ENCODE measurements at regions not wholly inside any gene's neighbourhood (a gene's known extent, or its start where the extent isn't known, plus 50 kb on each side); places are given as distances from the start of the nearest gene placed in this dataset.

GRCh38 chr13:91193358-91193757, 154.1 kb upstream of the MIR17HG start:
- DNase-seq (ENCODE audit: low read depth, low spot score): no peak
- H3K4me3 ChIP-seq (ENCODE audit: low read length): no peak overlapping the region

GRCh38 chr13:91195789-91196188, 151.7 kb upstream of the MIR17HG start:
- no peak for DNase-seq (ENCODE audit: low read depth, low spot score)

GRCh38 chr13:91196958-91197357, 150.5 kb upstream of the MIR17HG start:
- DNase-seq (ENCODE audit: low read depth, low spot score): no peak
- no peak overlapping the region for H3K4me3 ChIP-seq (ENCODE audit: low read length)

More at GRCh38 chr13:91195789-91196188, 151.7 kb upstream of the MIR17HG start:
- no peak overlapping the region for H3K4me3 ChIP-seq (ENCODE audit: low read length)

GRCh38 chr13:91199866-91200265, 147.6 kb upstream of the MIR17HG start:
- no peak for DNase-seq (ENCODE audit: low read depth, low spot score)
- no peak overlapping the region for H3K4me3 ChIP-seq (ENCODE audit: low read length)

GRCh38 chr13:91200486-91200885, 147.0 kb upstream of the MIR17HG start:
- DNase-seq (ENCODE audit: low read depth, low spot score): no peak
- no peak overlapping the region for H3K4me3 ChIP-seq (ENCODE audit: low read length)

- no peak overlapping the region for H3K4me3 ChIP-seq (ENCODE audit: low read length)
- DNase-seq (ENCODE audit: low read depth, low spot score): no peak
Measured at GRCh38 chr13:91203430-91203829, 144.1 kb upstream of the MIR17HG start.

GRCh38 chr13:91207261-91207660, 140.2 kb upstream of the MIR17HG start:
- no peak for DNase-seq (ENCODE audit: low read depth, low spot score)
- H3K4me3 ChIP-seq (ENCODE audit: low read length): no peak overlapping the region

- no peak overlapping the region for H3K4me3 ChIP-seq (ENCODE audit: low read length)
- DNase-seq (ENCODE audit: low read depth, low spot score): no peak
Measured at GRCh38 chr13:91211510-91211909, 136.0 kb upstream of the MIR17HG start.

GRCh38 chr13:91212231-91212630, 135.3 kb upstream of the MIR17HG start:
- H3K4me3 ChIP-seq (ENCODE audit: low read length): no peak overlapping the region
- DNase-seq (ENCODE audit: low read depth, low spot score): peak; percentile 3

GRCh38 chr13:91214031-91214430, 133.5 kb upstream of the MIR17HG start:
- DNase-seq (ENCODE audit: low read depth, low spot score): no peak
- no peak overlapping the region for H3K4me3 ChIP-seq (ENCODE audit: low read length)

- no peak for DNase-seq (ENCODE audit: low read depth, low spot score)
- H3K4me3 ChIP-seq (ENCODE audit: low read length): no peak overlapping the region
Measured at GRCh38 chr13:91216928-91217700, 130.4 kb upstream of the MIR17HG start.

- no peak overlapping the region for H3K4me3 ChIP-seq (ENCODE audit: low read length)
- no peak for DNase-seq (ENCODE audit: low read depth, low spot score)
Measured at GRCh38 chr13:91219201-91219600, 128.3 kb upstream of the MIR17HG start.

- no peak overlapping the region for H3K4me3 ChIP-seq (ENCODE audit: low read length)
- no peak for DNase-seq (ENCODE audit: low read depth, low spot score)
Measured at GRCh38 chr13:91220872-91221271, 126.6 kb upstream of the MIR17HG start.

GRCh38 chr13:91228108-91228507, 119.4 kb upstream of the MIR17HG start:
- no peak for DNase-seq (ENCODE audit: low read depth, low spot score)
- H3K4me3 ChIP-seq (ENCODE audit: low read length): no peak overlapping the region

GRCh38 chr13:91228940-91229339, 118.5 kb upstream of the MIR17HG start:
- no peak for DNase-seq (ENCODE audit: low read depth, low spot score)
- no peak overlapping the region for H3K4me3 ChIP-seq (ENCODE audit: low read length)

GRCh38 chr13:91232716-91233115, 114.8 kb upstream of the MIR17HG start:
- no peak overlapping the region for H3K4me3 ChIP-seq (ENCODE audit: low read length)
- no peak for DNase-seq (ENCODE audit: low read depth, low spot score)

GRCh38 chr13:91233291-91233690, 114.2 kb upstream of the MIR17HG start:
- DNase-seq (ENCODE audit: low read depth, low spot score): no peak
- no peak overlapping the region for H3K4me3 ChIP-seq (ENCODE audit: low read length)

GRCh38 chr13:91236182-91236581, 111.3 kb upstream of the MIR17HG start:
- H3K4me3 ChIP-seq (ENCODE audit: low read length): no peak overlapping the region
- no peak for DNase-seq (ENCODE audit: low read depth, low spot score)

GRCh38 chr13:91236921-91237320, 110.6 kb upstream of the MIR17HG start:
- H3K4me3 ChIP-seq (ENCODE audit: low read length): no peak overlapping the region

GRCh38 chr13:91238036-91238435, 109.5 kb upstream of the MIR17HG start:
- no peak overlapping the region for H3K4me3 ChIP-seq (ENCODE audit: low read length)
- no peak for DNase-seq (ENCODE audit: low read depth, low spot score)

More at GRCh38 chr13:91236921-91237320, 110.6 kb upstream of the MIR17HG start:
- DNase-seq (ENCODE audit: low read depth, low spot score): no peak

- no peak overlapping the region for H3K4me3 ChIP-seq (ENCODE audit: low read length)
Measured at GRCh38 chr13:91240341-91240740, 107.1 kb upstream of the MIR17HG start.

More at GRCh38 chr13:91240341-91240740, 107.1 kb upstream of the MIR17HG start:
- DNase-seq (ENCODE audit: low read depth, low spot score): no peak

All from Jurkat, Clone E6-1 (cell line).